ENCODE measurements at regions not wholly inside any gene's neighbourhood (a gene's known extent, or its start where the extent isn't known, plus 50 kb on each side); places are given as distances from the start of the nearest gene placed in this dataset.

GRCh38 chr5:8500426-8500825 is 631.5 kb downstream of the MTRR start:
- Histone ChIP-seq H3K4me1 (ENCODE audit: insufficient read depth, insufficient read length) (no peaks in the 10 kb centered on the region), H3K4me3 (ENCODE audit: insufficient read length, low read depth) (no peak overlapping the region), H3K36me3 (ENCODE audit: insufficient read depth, insufficient read length, low read length) (no peaks in the 10 kb centered on the region), H3K9ac (ENCODE audit: insufficient read length, low read depth) (no peak overlapping the region), H3K27me3 (ENCODE audit: insufficient read depth, insufficient read length) (no peaks in the 10 kb centered on the region), H3K9me3 (ENCODE audit: insufficient read depth, low read length) (no peaks in the 10 kb centered on the region; the same call in 1 of the 2 replicates)
- TF ChIP-seq ZNF274 (IDR thresholded peaks at IDR 0.05; ENCODE audit: low read depth, low read length) (no peak), SUZ12 (IDR thresholded peaks at IDR 0.05; ENCODE audit: extremely low read depth, insufficient read depth, insufficient read length) (no peak), YY1 (IDR thresholded peaks at IDR 0.05; ENCODE audit: insufficient read depth, insufficient read length) (no peak)
- no peak for DNase-seq (ENCODE audit: low read depth, low spot score)

DNA sequence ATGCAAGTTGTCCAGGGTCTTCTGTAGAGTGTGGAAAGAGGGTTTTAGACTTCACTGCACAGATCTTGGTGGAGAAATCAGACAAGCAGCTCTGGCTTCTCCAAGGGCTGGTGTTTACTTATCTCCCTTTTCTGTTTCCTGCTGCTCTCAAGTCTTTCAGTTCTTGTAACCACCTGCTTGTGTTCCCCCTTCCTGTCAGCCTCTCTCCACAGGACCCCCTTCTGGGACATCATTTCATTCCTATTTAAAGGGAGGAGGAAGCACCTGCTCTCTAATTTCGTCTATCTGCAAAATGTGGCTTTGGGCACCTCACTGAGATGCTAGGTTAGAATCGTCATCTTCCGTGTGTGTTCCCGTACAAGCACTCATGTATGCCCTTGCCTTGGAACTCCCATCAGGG is 636.2 kb downstream of the MTRR start:
- Histone ChIP-seq H3K36me3 (ENCODE audit: insufficient read depth, insufficient read length, low read length) (no peaks in the 10 kb centered on the region), H3K27me3 (ENCODE audit: insufficient read depth, insufficient read length) (no peaks in the 10 kb centered on the region), H3K9ac (ENCODE audit: insufficient read length, low read depth) (no peak overlapping the region), H3K4me1 (ENCODE audit: insufficient read depth, insufficient read length) (no peaks in the 10 kb centered on the region), H3K9me3 (ENCODE audit: insufficient read depth, low read length) (no peaks in the 10 kb centered on the region), H3K4me3 (ENCODE audit: insufficient read length, low read depth) (no peak overlapping the region)
- TF ChIP-seq YY1 (IDR thresholded peaks at IDR 0.05; ENCODE audit: insufficient read depth, insufficient read length) (no peak), SUZ12 (IDR thresholded peaks at IDR 0.05; ENCODE audit: extremely low read depth, insufficient read depth, insufficient read length) (no peak), ZNF274 (IDR thresholded peaks at IDR 0.05; ENCODE audit: low read depth, low read length) (no peak)
- DNase-seq (ENCODE audit: low read depth, low spot score): no peak

- Histone ChIP-seq H3K27me3 (ENCODE audit: insufficient read depth, insufficient read length) (no peaks in the 10 kb centered on the region), H3K9ac (ENCODE audit: insufficient read length, low read depth) (no peak overlapping the region), H3K4me1 (ENCODE audit: insufficient read depth, insufficient read length) (no peaks in the 10 kb centered on the region), H3K9me3 (ENCODE audit: insufficient read depth, low read length) (no peaks in the 10 kb centered on the region), H3K4me3 (ENCODE audit: insufficient read length, low read depth) (no peak overlapping the region), H3K36me3 (ENCODE audit: insufficient read depth, insufficient read length, low read length) (no peaks in the 10 kb centered on the region)
- TF ChIP-seq YY1 (IDR thresholded peaks at IDR 0.05; ENCODE audit: insufficient read depth, insufficient read length): no peak
- no peak for TF ChIP-seq ZNF274 (IDR thresholded peaks at IDR 0.05; ENCODE audit: low read depth, low read length)
- no peak for TF ChIP-seq SUZ12 (IDR thresholded peaks at IDR 0.05; ENCODE audit: extremely low read depth, insufficient read depth, insufficient read length)
- DNase-seq (ENCODE audit: low read depth, low spot score): no peak
Measured at GRCh38 chr5:8508231-8508630, 639.3 kb downstream of the MTRR start.

GRCh38 chr5:8516356-8516755 is 647.4 kb downstream of the MTRR start:
- Histone ChIP-seq H3K27me3 (ENCODE audit: insufficient read depth, insufficient read length) (no peaks in the 10 kb centered on the region), H3K4me1 (ENCODE audit: insufficient read depth, insufficient read length) (no peaks in the 10 kb centered on the region), H3K4me3 (ENCODE audit: insufficient read length, low read depth) (no peak overlapping the region), H3K9me3 (ENCODE audit: insufficient read depth, low read length) (no peaks in the 10 kb centered on the region), H3K36me3 (ENCODE audit: insufficient read depth, insufficient read length, low read length) (no peaks in the 10 kb centered on the region), H3K9ac (ENCODE audit: insufficient read length, low read depth) (no peak overlapping the region)
- TF ChIP-seq SUZ12 (IDR thresholded peaks at IDR 0.05; ENCODE audit: extremely low read depth, insufficient read depth, insufficient read length) (no peak), ZNF274 (IDR thresholded peaks at IDR 0.05; ENCODE audit: low read depth, low read length) (no peak), YY1 (IDR thresholded peaks at IDR 0.05; ENCODE audit: insufficient read depth, insufficient read length) (no peak)
- no peak for DNase-seq (ENCODE audit: low read depth, low spot score)

DNA sequence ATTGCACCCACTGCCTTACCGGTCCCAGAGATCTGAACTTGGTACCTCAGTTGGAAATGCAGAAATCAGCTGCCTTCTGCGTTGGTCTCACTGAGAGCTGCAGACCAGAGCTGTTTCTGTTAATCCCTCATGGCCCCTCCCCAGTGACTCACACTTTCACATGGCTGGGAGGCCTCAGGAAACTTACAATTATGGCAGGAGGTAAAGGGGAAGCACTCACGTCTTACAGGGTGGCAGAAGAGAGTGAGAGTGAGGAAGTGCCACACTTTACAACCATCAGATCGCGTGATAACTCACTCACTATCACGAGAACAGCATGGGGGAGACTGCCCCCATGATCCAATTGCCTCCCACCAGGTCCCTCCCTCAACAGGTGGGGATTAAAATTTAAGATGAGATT is 648.5 kb downstream of the MTRR start:
- DNase-seq (ENCODE audit: low read depth, low spot score): peak; percentile 5
- no peak for TF ChIP-seq ZNF274 (IDR thresholded peaks at IDR 0.05; ENCODE audit: low read depth, low read length)
- H3K9me3 ChIP-seq (ENCODE audit: insufficient read depth, low read length): no peaks in the 10 kb centered on the region
- no peaks in the 10 kb centered on the region for H3K36me3 ChIP-seq (ENCODE audit: insufficient read depth, insufficient read length, low read length)
- no peak overlapping the region for H3K4me3 ChIP-seq (ENCODE audit: insufficient read length, low read depth)
- H3K9ac ChIP-seq (ENCODE audit: insufficient read length, low read depth): no peak overlapping the region
- H3K4me1 ChIP-seq (ENCODE audit: insufficient read depth, insufficient read length): no peaks in the 10 kb centered on the region
- H3K27me3 ChIP-seq (ENCODE audit: insufficient read depth, insufficient read length): no peaks in the 10 kb centered on the region

- no peak for DNase-seq (ENCODE audit: low read depth, low spot score)
- H3K27me3 ChIP-seq (ENCODE audit: insufficient read depth, insufficient read length): no peaks in the 10 kb centered on the region
- H3K36me3 ChIP-seq (ENCODE audit: insufficient read depth, insufficient read length, low read length): no peaks in the 10 kb centered on the region
- H3K4me3 ChIP-seq (ENCODE audit: insufficient read length, low read depth): no peak overlapping the region
- TF ChIP-seq SUZ12 (IDR thresholded peaks at IDR 0.05; ENCODE audit: extremely low read depth, insufficient read depth, insufficient read length) (no peak), ZNF274 (IDR thresholded peaks at IDR 0.05; ENCODE audit: low read depth, low read length) (no peak), YY1 (IDR thresholded peaks at IDR 0.05; ENCODE audit: insufficient read depth, insufficient read length) (no peak)
- H3K9me3 ChIP-seq (ENCODE audit: insufficient read depth, low read length): no peaks in the 10 kb centered on the region
- H3K4me1 ChIP-seq (ENCODE audit: insufficient read depth, insufficient read length): no peaks in the 10 kb centered on the region
- no peak overlapping the region for H3K9ac ChIP-seq (ENCODE audit: insufficient read length, low read depth)
Measured at GRCh38 chr5:8520917-8521316, 652.0 kb downstream of the MTRR start.

DNA sequence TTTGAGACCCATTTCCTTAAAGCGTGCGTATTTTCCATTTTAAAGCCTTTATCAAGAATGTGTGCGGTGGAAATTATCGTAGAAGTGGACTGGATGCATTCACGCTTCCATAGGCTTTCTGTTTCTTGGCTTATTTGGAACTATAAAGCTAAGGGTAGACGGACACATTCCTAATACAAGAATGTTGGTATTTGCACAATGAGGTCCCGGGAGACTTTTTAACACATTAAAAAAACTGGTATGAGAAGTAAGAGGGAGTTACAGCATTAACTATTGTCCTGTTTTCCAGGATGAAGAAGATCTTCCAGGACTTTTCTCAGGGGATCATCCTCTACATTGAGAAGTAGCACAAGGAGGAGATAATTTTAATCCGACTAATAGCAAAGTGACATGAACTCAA is 653.0 kb downstream of the MTRR start:
- TF ChIP-seq YY1 (IDR thresholded peaks at IDR 0.05; ENCODE audit: insufficient read depth, insufficient read length) (no peak), SUZ12 (IDR thresholded peaks at IDR 0.05; ENCODE audit: extremely low read depth, insufficient read depth, insufficient read length) (no peak), ZNF274 (IDR thresholded peaks at IDR 0.05; ENCODE audit: low read depth, low read length) (no peak)
- Histone ChIP-seq H3K4me3 (ENCODE audit: insufficient read length, low read depth) (no peak overlapping the region), H3K9ac (ENCODE audit: insufficient read length, low read depth) (no peak overlapping the region), H3K36me3 (ENCODE audit: insufficient read depth, insufficient read length, low read length) (no peaks in the 10 kb centered on the region), H3K9me3 (ENCODE audit: insufficient read depth, low read length) (no peaks in the 10 kb centered on the region), H3K4me1 (ENCODE audit: insufficient read depth, insufficient read length) (no peaks in the 10 kb centered on the region), H3K27me3 (ENCODE audit: insufficient read depth, insufficient read length) (no peaks in the 10 kb centered on the region)
- DNase-seq (ENCODE audit: low read depth, low spot score): no peak

- TF ChIP-seq SUZ12 (IDR thresholded peaks at IDR 0.05; ENCODE audit: extremely low read depth, insufficient read depth, insufficient read length): no peak
- no peak for TF ChIP-seq ZNF274 (IDR thresholded peaks at IDR 0.05; ENCODE audit: low read depth, low read length)
- no peak for TF ChIP-seq YY1 (IDR thresholded peaks at IDR 0.05; ENCODE audit: insufficient read depth, insufficient read length)
- Histone ChIP-seq H3K9me3 (ENCODE audit: insufficient read depth, low read length) (no peaks in the 10 kb centered on the region), H3K36me3 (ENCODE audit: insufficient read depth, insufficient read length, low read length) (no peaks in the 10 kb centered on the region), H3K27me3 (ENCODE audit: insufficient read depth, insufficient read length) (no peaks in the 10 kb centered on the region), H3K4me3 (ENCODE audit: insufficient read length, low read depth) (no peak overlapping the region), H3K9ac (ENCODE audit: insufficient read length, low read depth) (no peak overlapping the region), H3K4me1 (ENCODE audit: insufficient read depth, insufficient read length) (no peaks in the 10 kb centered on the region)
- no peak for DNase-seq (ENCODE audit: low read depth, low spot score)
Measured at GRCh38 chr5:8522646-8523045, 653.7 kb downstream of the MTRR start.
